Caco-2 (cell line): ENCODE measurements at regions not wholly inside any gene's neighbourhood (a gene's known extent, or its start where the extent isn't known, plus 50 kb on each side); places are given as distances from the start of the nearest gene placed in this dataset.

ENCODE experiments used
- BruUV-seq: library from RNA; stranded (reverse); fragments of 400-500 nt; replicated peaks from 2 replicates; lab custom pipeline; 2021; lab: Mats Ljungman, UMichigan
- CTCF ChIA-PET: fragments of 300-600 bp; sonication (Branson Sonifier 250); formaldehyde crosslinking; loops from one replicate; lab custom pipeline; 2022; ENCODE audit warnings: antibody characterized with exemption; lab: Charles Lee
- POLR2A ChIA-PET: fragments of 300-600 bp; sonication (Branson Sonifier 250); formaldehyde crosslinking; loops from one replicate; lab custom pipeline; 2022; ENCODE audit warnings: antibody characterized with exemption; lab: Charles Lee
- DNase-seq, 2 experiments: peaks; one replicate each; pipeline versions ENCODE4 v3.0.0 to v3.0.0-alpha.2; 2020 to 2022
- H3K27me3 ChIP-seq: replicated peaks from 2 replicates; pipeline ENCODE4 v1.6.0; 2011; ENCODE audit warnings: low read length; ENCODE audit not compliant: control insufficient read depth, insufficient read depth
- H3K36me3 ChIP-seq: 2 replicates; pipeline ENCODE4 v1.5.1; 2011; ENCODE audit warnings: low read length; ENCODE audit not compliant: control insufficient read depth, insufficient read depth
- H3K4me1 ChIP-seq: fragments of 250-450 bp; sonication (Bioruptor Pico); 2 replicates; pipeline ENCODE4 v1.5.1; 2020; ENCODE audit warnings: mild to moderate bottlenecking
- H3K4me3 ChIP-seq: 2 replicates; pipeline ENCODE4 v1.5.1; 2011; ENCODE audit warnings: low read depth, mild to moderate bottlenecking, control low read depth, low read length
- H3K9me3 ChIP-seq: fragments of 250-450 bp; sonication (Bioruptor Pico); 2 replicates; pipeline ENCODE4 v1.5.1; 2020; ENCODE audit warnings: mild to moderate bottlenecking, moderate library complexity
- H3K27ac Mint-ChIP-seq: one replicate; pipeline ENCODE4 v1.8.0; 2022; ENCODE audit warnings: mixed read lengths; ENCODE audit not compliant: unreplicated experiment
- H3K27me3 Mint-ChIP-seq: one replicate; pipeline ENCODE4 v1.8.0; 2022; ENCODE audit warnings: mixed read lengths; ENCODE audit not compliant: insufficient read depth, unreplicated experiment
- H3K36me3 Mint-ChIP-seq: one replicate; pipeline ENCODE4 v1.8.0; 2022; ENCODE audit warnings: mild to moderate bottlenecking, mixed read lengths; ENCODE audit not compliant: insufficient read depth, unreplicated experiment
- H3K4me1 Mint-ChIP-seq: one replicate; pipeline ENCODE4 v1.8.0; 2022; ENCODE audit warnings: low read depth, mixed read lengths; ENCODE audit not compliant: unreplicated experiment
- H3K4me3 Mint-ChIP-seq: one replicate; pipeline ENCODE4 v1.8.0; 2022; ENCODE audit warnings: mild to moderate bottlenecking, moderate library complexity, mixed read lengths; ENCODE audit not compliant: unreplicated experiment
- H3K9me3 Mint-ChIP-seq: one replicate; pipeline ENCODE4 v1.8.0; 2022; ENCODE audit warnings: mixed read lengths; ENCODE audit not compliant: unreplicated experiment
- CTCF ChIP-seq, 2 experiments: fragments of 200-600 bp in 1 of 2; IDR thresholded peaks; 1 replicate in 1 of 2; 2 replicates in 1 of 2; pipeline versions ENCODE4 v1.5.1 to v1.8.0; 2011 to 2022; ENCODE audit warnings: antibody characterized with exemption in 1 of 2, control low read depth in 1 of 2, inconsistent platforms in 1 of 2, low read depth in 1 of 2, low read length in 1 of 2, mild to moderate bottlenecking in 1 of 2, moderate library complexity in 1 of 2; ENCODE audit not compliant: insufficient read depth in 1 of 2, severe bottlenecking in 1 of 2, unreplicated experiment in 1 of 2
- intact Hi-C: fragments of 100-400 bp; cut with micrococcal nuclease; formaldehyde crosslinking; loops from one replicate; pipeline ENCODE4 v1.10.0; 2022; ENCODE audit not compliant: unreplicated experiment

DNA sequence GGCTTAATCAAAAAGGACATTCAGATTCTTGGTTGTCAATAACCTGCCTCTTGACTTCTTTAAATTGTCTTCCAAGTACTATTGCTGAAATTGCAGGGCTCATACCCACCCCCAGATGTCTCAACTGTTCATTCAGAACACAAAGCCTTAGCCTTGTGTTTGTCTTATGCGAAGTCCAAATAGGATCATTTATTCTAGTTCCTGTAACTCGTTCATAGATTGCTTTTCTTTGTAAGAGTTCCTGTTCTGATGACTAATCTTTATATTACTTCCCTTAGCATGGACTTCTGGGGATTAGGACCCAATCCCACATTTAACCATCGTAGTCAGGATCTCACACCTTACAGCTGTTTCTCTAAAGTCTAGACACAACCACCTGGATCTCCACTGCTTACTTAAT, 226.0 kb downstream of the VEGFC start:
- Mint-ChIP-seq H3K4me3 (no peak overlapping the region), H3K36me3 (no peaks in the 10 kb centered on the region), H3K9me3 (no peaks in the 10 kb centered on the region), H3K27me3 (peaks cover 4% of the 10 kb centered on the region), H3K4me1 (no peaks in the 10 kb centered on the region), H3K27ac (no peak overlapping the region)
- Histone ChIP-seq H3K27me3 (no peaks in the 10 kb centered on the region), H3K4me1 (no peaks in the 10 kb centered on the region), H3K36me3 (no peaks in the 10 kb centered on the region), H3K9me3 (no peaks in the 10 kb centered on the region), H3K4me3 (no peak overlapping the region)
- ChIA-PET CTCF (no interaction called here), POLR2A (no interaction called here)
- no peak for DNase-seq
- TF ChIP-seq CTCF (IDR thresholded peaks at IDR 0.05; ENCODE audit: insufficient read depth in 1 of 2, low read depth in 1 of 2, low read length in 1 of 2, severe bottlenecking in 1 of 2, unreplicated experiment in 1 of 2) = no peak
- no TSS peak for BruUV-seq
- intact Hi-C loops = no loop called here

- Mint-ChIP-seq H3K4me1 (no peaks in the 10 kb centered on the region), H3K9me3 (no peaks in the 10 kb centered on the region), H3K27me3 (no peaks in the 10 kb centered on the region), H3K27ac (no peak overlapping the region), H3K4me3 (no peak overlapping the region), H3K36me3 (no peaks in the 10 kb centered on the region)
- Histone ChIP-seq H3K4me1 (no peaks in the 10 kb centered on the region), H3K9me3 (no peaks in the 10 kb centered on the region), H3K27me3 (no peaks in the 10 kb centered on the region), H3K4me3 (no peak overlapping the region), H3K36me3 (no peaks in the 10 kb centered on the region)
- no peak for TF ChIP-seq CTCF (IDR thresholded peaks at IDR 0.05; ENCODE audit: insufficient read depth in 1 of 2, low read depth in 1 of 2, low read length in 1 of 2, severe bottlenecking in 1 of 2, unreplicated experiment in 1 of 2)
- ChIA-PET CTCF (no interaction called here), POLR2A (no interaction called here)
- no peak for DNase-seq
- no TSS peak for BruUV-seq
- intact Hi-C loops = no loop called here
These were observed 224.5 kb downstream of the VEGFC start for GRCh38 chr4:176568238-176568637.

- intact Hi-C loops = no loop called here
- H3K9me3 Mint-ChIP-seq = no peaks in the 10 kb centered on the region
- POLR2A ChIA-PET = no interaction called here
- H3K27ac Mint-ChIP-seq = no peak overlapping the region
- CTCF ChIA-PET = no interaction called here
- H3K4me3 Mint-ChIP-seq = no peak overlapping the region
- no peaks in the 10 kb centered on the region for H3K9me3 ChIP-seq
- H3K36me3 ChIP-seq = no peaks in the 10 kb centered on the region
- no peak for TF ChIP-seq CTCF (IDR thresholded peaks at IDR 0.05; ENCODE audit: insufficient read depth in 1 of 2, low read depth in 1 of 2, low read length in 1 of 2, severe bottlenecking in 1 of 2, unreplicated experiment in 1 of 2)
- H3K4me1 ChIP-seq = no peaks in the 10 kb centered on the region
- H3K4me3 ChIP-seq = no peak overlapping the region
- BruUV-seq = no TSS peak
- H3K4me1 Mint-ChIP-seq = no peaks in the 10 kb centered on the region
- H3K27me3 Mint-ChIP-seq = no peaks in the 10 kb centered on the region
- DNase-seq = no peak
- H3K27me3 ChIP-seq = no peaks in the 10 kb centered on the region
- no peaks in the 10 kb centered on the region for H3K36me3 Mint-ChIP-seq
These were observed 223.4 kb downstream of the VEGFC start for GRCh38 chr4:176569301-176569700.
